ENCODE measurements at regions not wholly inside any gene's neighbourhood (a gene's known extent, or its start where the extent isn't known, plus 50 kb on each side); places are given as distances from the start of the nearest gene placed in this dataset.
"Not testable (repeated sequence)": the region's sequence is repeated elsewhere in the genome, so short reads cannot be mapped to it uniquely, and the experiment has no call there.

GRCh38 chr5:2863133-2863532 lies 111.7 kb upstream of the IRX2 start:
- DNase-seq (ENCODE audit: low spot score), result no peak

DNA sequence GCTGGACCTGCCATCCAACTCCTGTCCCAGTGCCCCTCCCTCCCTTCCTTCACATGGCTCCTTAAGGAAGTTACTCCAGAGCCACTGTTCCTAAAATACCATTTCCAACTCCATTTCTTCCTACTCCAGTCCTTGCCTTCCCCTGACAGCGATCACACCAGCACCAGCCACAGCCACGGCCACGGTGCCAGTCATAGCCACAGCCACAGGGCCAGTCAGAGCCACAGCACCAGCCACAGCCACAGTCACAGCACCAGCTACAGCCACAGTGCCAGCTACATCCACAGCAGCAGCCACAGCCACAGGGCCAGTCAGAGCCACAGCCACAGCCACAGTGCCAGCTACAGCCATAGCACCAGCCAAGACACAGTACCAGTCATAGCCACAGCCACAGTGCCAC lies 110.7 kb upstream of the IRX2 start:
- not testable (repeated sequence) for DNase-seq (ENCODE audit: low spot score)

GRCh38 chr5:2861605-2862004 lies 110.1 kb upstream of the IRX2 start:
- peak; percentile 78 for DNase-seq (ENCODE audit: low spot score)

DNA sequence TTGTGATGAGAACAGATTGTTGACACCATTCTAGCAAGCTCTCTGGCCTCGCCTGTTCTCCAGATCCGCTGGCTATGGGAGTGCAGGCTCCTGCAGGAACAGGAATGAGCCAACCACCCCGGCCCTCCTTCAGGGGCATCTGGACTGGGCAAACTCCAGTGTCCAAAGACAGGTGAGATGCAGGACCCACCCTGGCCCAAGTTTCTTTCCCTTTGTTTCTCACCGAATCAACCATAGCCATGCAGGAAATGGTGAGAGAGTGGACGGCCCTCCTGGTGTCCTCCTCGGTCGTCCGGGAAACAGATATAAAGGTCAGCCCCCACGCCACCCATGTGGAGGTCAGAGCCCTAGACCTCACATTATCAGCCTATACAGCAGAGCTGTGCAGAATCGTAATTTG lies 108.6 kb upstream of the IRX2 start:
- no peak for DNase-seq (ENCODE audit: low spot score)

DNA sequence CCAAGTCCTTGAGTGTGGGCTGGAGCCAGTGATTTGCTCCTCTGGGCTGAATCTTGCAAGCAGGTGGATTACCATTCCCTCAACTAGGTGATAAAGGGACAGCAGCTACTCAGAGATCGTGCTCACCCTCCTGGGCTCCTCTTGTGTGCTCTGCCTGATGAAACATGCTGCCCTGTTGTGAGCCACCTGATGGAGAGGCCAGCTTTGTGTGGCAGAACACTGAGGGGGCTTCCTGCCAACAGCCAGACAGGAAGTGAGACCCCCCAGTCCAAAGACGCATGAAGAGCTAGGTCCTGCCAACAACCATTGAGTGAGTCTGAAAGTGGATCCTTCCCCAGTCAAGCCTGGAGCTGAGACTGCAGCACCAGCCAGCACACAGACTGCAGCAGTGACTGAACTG lies 106.4 kb upstream of the IRX2 start:
- no peak for DNase-seq (ENCODE audit: low spot score)

DNA sequence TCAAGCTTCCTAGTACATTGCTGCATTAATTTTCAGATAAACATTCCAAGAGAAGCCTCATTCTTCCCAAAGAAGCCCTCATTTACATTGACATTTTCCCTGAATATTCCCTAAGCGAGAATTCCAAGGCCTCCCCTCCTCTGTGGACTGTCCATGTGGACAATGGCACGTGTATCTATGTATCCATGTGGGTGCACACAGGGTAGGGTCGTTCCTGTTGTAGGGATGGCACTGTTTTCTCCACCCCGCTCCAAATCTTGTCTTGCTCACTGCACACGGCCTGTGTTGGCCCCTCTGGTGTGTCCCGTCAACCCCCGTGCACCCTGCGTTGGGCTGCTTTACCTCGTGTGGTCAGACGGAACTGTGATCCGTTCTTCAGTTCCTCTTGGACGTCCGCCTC lies 104.7 kb upstream of the IRX2 start:
- DNase-seq (ENCODE audit: low spot score), result no peak

DNA sequence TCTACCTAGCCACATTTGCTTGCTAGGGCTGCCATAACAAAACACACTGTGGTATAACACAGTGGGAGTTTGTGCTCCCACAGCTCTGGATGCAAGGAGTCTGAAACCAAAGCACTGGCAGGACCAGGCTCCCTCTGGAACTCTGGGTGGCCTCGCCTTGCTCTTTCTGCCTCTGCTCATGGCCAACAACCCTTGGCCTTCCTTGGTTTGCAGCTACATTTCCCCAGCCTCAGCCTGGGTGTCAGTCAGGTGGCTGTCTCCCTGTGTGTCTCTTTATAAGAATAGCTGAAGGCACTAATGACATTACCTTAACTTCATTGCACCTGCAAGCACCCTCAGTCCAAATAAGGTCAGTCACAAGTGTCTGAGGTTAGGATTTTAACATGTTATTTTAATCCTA lies 101.0 kb upstream of the IRX2 start:
- no peak for DNase-seq (ENCODE audit: low spot score)

DNA sequence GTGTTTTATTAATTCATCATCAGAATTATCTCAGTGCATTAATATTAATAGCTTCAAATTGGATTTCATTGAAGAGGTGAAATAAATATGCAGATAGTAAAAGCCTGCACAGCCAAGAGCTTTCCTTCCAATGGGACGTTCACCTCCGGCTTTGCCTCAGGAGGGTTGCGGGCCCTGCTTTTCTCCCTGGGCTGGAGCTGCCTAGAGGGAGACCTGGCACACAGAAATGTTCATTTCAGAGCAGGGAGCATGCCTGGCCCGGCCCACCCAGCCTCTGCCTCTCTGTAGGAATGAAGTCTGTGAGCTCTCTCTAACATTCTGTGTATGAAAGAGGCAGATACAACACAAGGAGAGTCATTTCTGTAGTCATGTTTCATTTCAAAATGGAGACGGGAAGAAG lies 100.4 kb upstream of the IRX2 start:
- no peak for DNase-seq (ENCODE audit: low spot score)

- no peak for DNase-seq (ENCODE audit: low spot score)
Observed at GRCh38 chr5:2849429-2849828, 98.0 kb upstream of the IRX2 start.

DNA sequence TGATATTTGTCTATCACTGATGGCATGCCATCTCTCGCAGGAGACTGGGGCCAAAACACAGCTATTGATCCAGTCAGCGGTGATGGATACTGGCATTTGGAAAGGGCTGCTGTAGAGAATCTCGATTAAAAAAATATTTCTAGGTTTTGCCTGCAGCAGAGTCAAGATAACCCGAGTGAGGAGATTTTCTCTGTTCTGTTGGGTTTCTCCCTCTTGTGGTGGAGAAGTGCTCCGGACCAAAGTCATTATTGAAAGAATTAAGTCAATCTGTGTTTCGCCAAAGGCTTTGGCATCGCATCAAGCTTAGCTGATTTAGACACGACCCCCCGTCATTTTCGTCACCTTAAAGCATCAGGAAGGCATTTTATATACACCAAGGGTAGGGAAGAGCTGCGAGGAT lies 97.1 kb upstream of the IRX2 start:
- DNase-seq (ENCODE audit: low spot score), result no peak

GRCh38 chr5:2847608-2848007 lies 96.1 kb upstream of the IRX2 start:
- no peak for DNase-seq (ENCODE audit: low spot score)

DNA sequence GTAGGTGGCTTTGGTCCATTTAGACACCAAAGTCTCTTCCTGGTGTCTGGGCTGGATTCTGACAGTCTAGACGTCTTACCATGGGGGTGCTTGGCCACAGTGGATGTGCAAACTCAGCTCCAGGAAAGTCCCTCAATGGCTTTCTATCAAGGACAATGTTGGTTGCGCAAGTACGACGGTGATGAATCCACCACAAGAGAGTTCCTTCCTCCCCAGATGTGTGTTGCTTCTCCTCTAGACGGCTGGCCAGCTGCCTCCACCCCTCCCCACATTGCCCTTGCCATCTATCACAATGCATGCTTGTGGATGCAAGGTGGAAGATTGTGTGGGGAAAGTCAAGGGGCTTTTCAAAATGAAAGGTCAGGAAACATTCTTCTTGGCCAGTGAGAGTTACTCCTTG lies 89.7 kb upstream of the IRX2 start:
- DNase-seq (ENCODE audit: low spot score), result no peak

DNA sequence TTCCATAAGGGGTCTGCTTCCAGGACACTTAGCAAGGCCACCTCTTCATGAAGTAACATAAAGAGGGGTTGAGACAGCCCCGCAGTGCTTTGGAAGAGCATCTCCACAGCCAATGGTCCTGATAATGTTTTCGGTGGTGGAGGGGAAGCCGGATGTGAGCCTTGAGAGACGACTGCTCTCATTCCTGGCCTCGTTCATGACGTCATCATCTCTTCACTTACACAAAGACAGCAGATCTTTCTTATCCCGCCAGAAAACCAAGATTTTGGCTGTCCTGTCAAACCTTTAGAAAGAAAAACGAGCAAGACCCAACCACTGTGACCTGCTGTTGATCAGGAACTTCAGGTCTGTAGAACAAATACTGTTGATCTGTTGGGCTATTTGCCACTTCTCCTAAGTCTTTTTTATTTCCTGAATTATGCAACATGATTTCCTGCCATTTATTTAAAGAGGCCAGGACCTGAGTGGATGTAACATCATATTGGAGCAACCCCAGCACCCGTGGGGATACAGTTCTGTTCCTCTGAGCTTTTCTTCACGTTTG lies 89.0 kb upstream of the IRX2 start:
- DNase-seq (ENCODE audit: low spot score), result no peak

DNA sequence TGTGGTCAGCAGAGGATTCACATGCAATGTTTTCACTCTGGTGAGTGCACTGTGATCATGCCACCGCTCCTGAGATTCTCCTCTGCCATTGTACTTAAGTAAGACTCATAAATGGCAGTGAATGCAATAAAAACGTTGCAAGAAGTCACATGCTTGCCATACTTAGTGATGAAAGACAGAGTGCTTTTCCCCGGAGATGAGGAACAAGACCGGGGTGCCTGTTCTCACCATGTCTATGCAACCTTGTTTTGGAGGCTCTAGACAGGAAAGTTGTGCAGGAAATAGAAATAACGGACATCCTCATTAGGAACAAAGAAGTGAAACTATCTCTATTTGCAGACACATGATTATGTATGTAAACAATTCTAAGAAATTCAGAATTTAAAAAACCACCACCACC lies 84.7 kb upstream of the IRX2 start:
- peak; percentile 35 for DNase-seq (ENCODE audit: low spot score)

DNA sequence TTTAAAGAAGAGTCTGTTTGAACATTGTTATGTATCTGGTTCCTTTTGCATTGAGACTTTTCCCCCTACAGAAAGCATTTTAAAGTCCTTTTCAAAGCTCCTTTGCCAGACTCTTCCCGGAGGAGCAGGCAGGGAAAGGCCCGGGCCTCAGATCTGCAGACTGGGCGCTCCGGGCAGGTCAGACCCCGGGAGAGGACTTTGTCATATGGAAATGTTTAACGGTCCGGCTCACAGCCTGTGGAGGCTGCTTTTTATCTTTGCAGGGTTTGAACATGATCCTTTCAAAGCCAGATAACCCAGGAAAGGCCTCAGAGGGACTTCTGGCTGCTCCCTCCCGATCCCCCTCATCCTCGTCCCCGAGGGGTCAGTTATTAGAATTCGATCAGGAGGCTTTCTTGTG lies 82.1 kb upstream of the IRX2 start:
- no peak for DNase-seq (ENCODE audit: low spot score)

DNA sequence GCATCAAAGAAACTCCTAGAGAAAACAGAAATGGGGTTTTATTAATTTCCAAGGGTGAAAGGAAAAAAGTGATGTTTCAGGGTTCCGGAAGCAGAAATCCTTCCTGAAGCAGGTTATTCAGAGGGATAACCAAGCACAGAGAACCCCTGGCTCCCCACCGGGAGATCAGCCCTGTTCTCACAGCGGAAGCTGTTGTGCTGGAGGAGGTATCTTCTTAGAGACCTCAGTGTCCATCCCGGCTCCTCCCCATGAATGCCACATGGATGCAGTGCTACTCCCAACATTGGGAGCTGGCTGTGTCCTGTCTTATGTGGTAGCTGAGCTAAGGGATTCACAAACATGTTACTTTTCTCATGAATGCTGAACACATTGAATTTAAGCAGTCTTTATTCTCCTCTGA lies 80.9 kb upstream of the IRX2 start:
- DNase-seq (ENCODE audit: low spot score), result no peak

GRCh38 chr5:2829239-2829638 lies 77.8 kb upstream of the IRX2 start:
- DNase-seq (ENCODE audit: low spot score), result no peak

DNA sequence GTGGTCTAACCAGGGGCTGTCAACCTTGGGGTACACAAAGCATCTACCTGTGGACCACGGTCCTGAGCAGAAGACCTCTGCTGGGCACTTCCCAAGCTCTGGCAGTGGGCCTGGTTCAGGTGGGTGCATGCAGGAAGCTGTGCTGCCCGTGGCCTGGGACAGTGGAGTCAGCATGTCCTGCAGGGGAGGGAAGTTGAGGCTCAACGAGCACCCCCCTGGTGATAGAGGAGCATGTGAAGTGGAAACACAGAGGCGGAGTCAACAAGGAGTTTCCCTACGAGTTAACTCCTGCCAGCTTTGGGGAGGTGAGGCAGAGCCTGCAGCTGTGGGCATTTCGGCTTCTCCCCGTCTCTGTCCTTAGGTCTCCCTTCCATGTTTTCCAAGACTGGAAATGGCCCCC lies 67.5 kb upstream of the IRX2 start:
- no peak for DNase-seq (ENCODE audit: low spot score)

GRCh38 chr5:2817031-2817603 lies 65.6 kb upstream of the IRX2 start:
- no peak for DNase-seq (ENCODE audit: low spot score)

DNA sequence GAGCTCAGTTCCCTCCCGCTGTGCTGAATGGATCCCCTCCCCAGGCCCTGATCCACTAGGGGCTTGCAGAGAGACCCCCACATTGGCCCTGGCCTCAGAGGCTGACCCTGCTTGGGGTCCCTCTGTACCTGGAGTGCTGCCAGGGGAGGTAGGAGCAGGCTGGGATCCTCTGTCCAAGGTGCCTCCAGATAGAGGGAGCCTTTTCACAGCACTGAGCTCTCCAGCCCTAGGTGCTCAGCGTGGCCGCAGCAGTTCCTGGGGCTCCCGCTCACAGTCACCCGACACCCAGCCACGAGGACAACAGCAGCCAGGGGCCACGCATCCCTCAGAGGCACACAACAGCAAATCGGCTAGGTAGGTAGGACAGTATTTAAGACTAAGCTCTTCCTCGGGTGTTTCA lies 62.2 kb upstream of the IRX2 start:
- DNase-seq (ENCODE audit: low spot score), result no peak

DNA sequence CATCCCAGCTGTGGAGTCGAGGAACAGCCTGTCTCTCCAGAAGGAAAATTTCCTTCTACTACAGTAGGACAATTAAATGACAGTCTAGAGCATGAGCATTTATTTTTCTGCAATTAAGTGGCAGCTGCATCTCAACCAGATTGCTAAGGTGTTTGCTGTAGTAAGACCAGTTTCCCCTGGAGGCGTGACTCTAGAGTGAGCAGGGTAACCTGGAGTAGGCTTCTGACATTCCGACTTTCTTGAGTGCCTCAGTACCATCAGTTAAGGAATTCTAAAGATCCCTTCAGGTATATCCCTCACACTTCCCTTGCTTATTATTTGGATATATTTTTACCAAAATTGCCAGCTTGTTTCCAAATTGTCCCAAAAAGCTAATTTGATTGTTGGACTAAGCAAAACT lies 59.2 kb upstream of the IRX2 start:
- DNase-seq (ENCODE audit: low spot score), result no peak

- DNase-seq (ENCODE audit: low spot score), result not testable (repeated sequence)
Observed at GRCh38 chr5:2807244-2807643, 55.8 kb upstream of the IRX2 start.

DNA sequence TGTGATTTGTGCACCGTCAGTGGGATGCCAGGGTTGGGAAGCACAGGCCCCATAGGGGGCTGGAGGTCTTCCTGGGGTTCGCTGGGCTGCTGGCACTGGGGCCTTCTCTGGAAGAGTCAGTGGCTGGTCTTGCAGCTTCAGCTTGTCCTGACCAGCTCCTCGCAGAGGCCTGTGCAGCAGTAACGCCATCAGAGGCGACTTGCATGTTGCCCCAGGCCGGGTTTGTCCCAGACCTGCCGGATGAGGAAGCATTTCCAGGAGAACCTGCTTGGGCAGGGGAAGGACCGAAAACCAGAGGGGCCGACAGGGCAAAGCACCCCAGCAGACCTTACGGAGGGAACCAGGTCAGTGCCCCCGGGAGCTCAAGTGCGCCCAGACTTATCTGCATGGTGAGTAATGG lies 54.7 kb upstream of the IRX2 start:
- DNase-seq (ENCODE audit: low spot score), result no peak

- no peak for DNase-seq (ENCODE audit: low spot score)
Observed at GRCh38 chr5:2805080-2805479, 53.6 kb upstream of the IRX2 start.

DNA sequence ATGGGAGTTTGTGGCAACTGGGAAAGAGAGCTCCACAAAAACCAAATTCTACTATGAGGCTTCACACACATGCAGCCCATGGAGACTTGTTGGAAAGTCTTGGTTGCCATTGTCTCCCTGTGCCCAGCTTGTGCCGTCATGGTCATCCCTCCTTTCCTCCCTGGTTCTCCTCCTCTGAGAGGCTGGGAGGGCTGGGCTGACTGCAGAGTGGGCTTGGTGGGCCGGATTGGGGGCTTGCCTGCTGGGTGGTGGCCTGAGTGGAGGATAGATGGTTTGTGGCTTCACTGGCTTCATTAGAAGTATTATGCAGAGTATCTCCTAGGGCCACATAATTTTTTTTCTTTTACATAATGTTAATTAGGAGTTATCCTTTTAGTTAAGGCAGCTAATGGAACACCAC lies 52.3 kb upstream of the IRX2 start:
- no peak for DNase-seq (ENCODE audit: low spot score)

Measured in H4 (cell line).